A549 (cell line): ENCODE measurements at regions not wholly inside any gene's neighbourhood (a gene's known extent, or its start where the extent isn't known, plus 50 kb on each side); places are given as distances from the start of the nearest gene placed in this dataset.

Source experiments
- ATAC-seq, 2 experiments: fragments of 200-7000 bp in 1 of 2; fragments of >200 bp in 1 of 2; cut with Nextera tagmentation in 1 of 2; cut with Tn5 transposase in 1 of 2; 3 replicates each; pipeline versions ENCODE4 v1.8.0 to v1.9.1; 2018 to 2020; ENCODE audit warnings: mild to moderate bottlenecking in 1 of 2, moderate library complexity in 1 of 2
- CTCF ChIA-PET: fragments of 300-600 bp; sonication (Branson Sonifier 250); formaldehyde crosslinking; extraction: SDS; loops from one replicate; lab custom pipeline; 2021; ENCODE audit warnings: antibody characterized with exemption, inconsistent platforms; lab: Yijun Ruan, JAX
- POLR2A ChIA-PET: fragments of 350-600 bp; formaldehyde crosslinking; extraction: SDS; loops from one replicate; lab custom pipeline; 2021; ENCODE audit warnings: antibody characterized with exemption, inconsistent platforms; lab: Yijun Ruan, JAX
- DNase-seq, 2 experiments: peaks; one replicate each; pipeline versions ENCODE4 v3.0.0 to v3.0.0-alpha.2; 2011 to 2016; ENCODE audit warnings: low read depth in 1 of 2, low spot score in 1 of 2
- FAIRE-seq: peaks from 2 replicates; lab custom pipeline; 2011; peaks lifted over from hg19 to GRCh38; lab: Jason Lieb, UNC
- H3K27ac ChIP-seq, 2 experiments: fragments of >200 bp; sonication (Bioruptor Twin); formaldehyde crosslinking; 3 replicates each; pipeline ENCODE4 v1.5.1; 2016 to 2017
- H3K4me1 ChIP-seq: fragments of >200 bp; sonication (Bioruptor Twin); formaldehyde crosslinking; 3 replicates; pipeline ENCODE4 v1.6.1; 2016
- H3K4me2 ChIP-seq: fragments of >200 bp; sonication (Bioruptor Twin); formaldehyde crosslinking; 3 replicates; pipeline ENCODE4 v1.6.1; 2016
- H3K4me3 ChIP-seq: fragments of >200 bp; sonication (Bioruptor Twin); formaldehyde crosslinking; 3 replicates; pipeline ENCODE4 v1.5.1; 2016
- H3K9me3 ChIP-seq: fragments of >200 bp; sonication (Bioruptor Twin); formaldehyde crosslinking; 3 replicates; pipeline ENCODE4 v1.6.1; 2016
- BHLHE40 ChIP-seq: IDR thresholded peaks from 2 replicates; pipeline ENCODE4 v1.6.1; 2012; ENCODE audit warnings: low read depth, low read length, inconsistent platforms
- CHD2 ChIP-seq: fragments of 150-350 bp; IDR thresholded peaks from 2 replicates; pipeline ENCODE4 v1.6.1; 2014; ENCODE audit warnings: low read length; ENCODE audit not compliant: partially characterized antibody
- CHD4 ChIP-seq: fragments of 200-600 bp; sonication (generic); IDR thresholded peaks from 2 replicates; pipeline ENCODE4 v1.6.1; 2016; ENCODE audit warnings: antibody characterized with exemption, mild to moderate bottlenecking, borderline replicate concordance
- EHMT2 ChIP-seq: fragments of 200-600 bp; sonication (generic); IDR thresholded peaks from 2 replicates; pipeline ENCODE4 v1.6.1; 2016; ENCODE audit warnings: antibody characterized with exemption, low read depth, mild to moderate bottlenecking, moderate library complexity
- EP300 ChIP-seq, 2 experiments: fragments of >200 bp; sonication (Bioruptor Twin); formaldehyde crosslinking; IDR thresholded peaks; 2 replicates in 1 of 2; 3 replicates in 1 of 2; pipeline ENCODE4 v1.6.1; 2016 to 2017
- ESRRA ChIP-seq: fragments of 150-350 bp; IDR thresholded peaks from 2 replicates; pipeline ENCODE4 v1.6.1; 2014; ENCODE audit warnings: mild to moderate bottlenecking, low read length, borderline replicate concordance
- FOSB ChIP-seq: fragments of 250-450 bp; sonication (Bioruptor Pico); IDR thresholded peaks from 2 replicates; pipeline ENCODE4 v1.5.0; 2020; ENCODE audit warnings: mild to moderate bottlenecking, moderate library complexity
- FOSL2 ChIP-seq, 2 experiments: fragments of 450-650 bp in 1 of 2; fragments of >200 bp in 1 of 2; sonication (Bioruptor Twin) in 1 of 2; formaldehyde crosslinking; IDR thresholded peaks; 2 replicates each; pipeline versions ENCODE4 v1.5.0 to v1.6.1; 2016 to 2020; ENCODE audit warnings: mild to moderate bottlenecking in 1 of 2, moderate library complexity in 1 of 2
- GATA3 ChIP-seq: IDR thresholded peaks from 2 replicates; pipeline ENCODE4 v1.6.1; 2012; ENCODE audit warnings: borderline replicate concordance
- HEYL ChIP-seq: fragments of 250-450 bp; sonication (Bioruptor Pico); IDR thresholded peaks from 2 replicates; pipeline ENCODE4 v1.8.0; 2021; ENCODE audit warnings: mild to moderate bottlenecking, moderate library complexity
- HMGXB4 ChIP-seq: fragments of 250-450 bp; sonication (Bioruptor Pico); IDR thresholded peaks from 2 replicates; pipeline ENCODE4 v1.5.0; 2021; ENCODE audit warnings: mild to moderate bottlenecking, moderate library complexity, borderline replicate concordance
- JUNB ChIP-seq: fragments of >200 bp; sonication (Bioruptor Twin); formaldehyde crosslinking; IDR thresholded peaks from 2 replicates; pipeline ENCODE4 v1.6.1; 2016
- MAFK ChIP-seq: fragments of 450-650 bp; IDR thresholded peaks from 2 replicates; pipeline ENCODE4 v1.6.1; 2014; ENCODE audit not compliant: partially characterized antibody
- RAD21 ChIP-seq, 2 experiments: fragments of >200 bp in 1 of 2; sonication (Bioruptor Twin) in 1 of 2; formaldehyde crosslinking in 1 of 2; IDR thresholded peaks in 1 of 2; conservative IDR thresholded peaks in 1 of 2; 2 replicates in 1 of 2; 3 replicates in 1 of 2; pipeline ENCODE4 v1.6.1; 2012 to 2018; ENCODE audit warnings: inconsistent platforms in 1 of 2
- RFX5 ChIP-seq: fragments of 450-650 bp; IDR thresholded peaks from 2 replicates; pipeline ENCODE4 v1.7.1; 2014; ENCODE audit warnings: antibody characterized with exemption, mild to moderate bottlenecking, moderate library complexity
- TFCP2L1 ChIP-seq: fragments of 250-450 bp; sonication (Bioruptor Pico); IDR thresholded peaks from 2 replicates; pipeline ENCODE4 v1.5.0; 2021; ENCODE audit warnings: mild to moderate bottlenecking
- ZC3H11A ChIP-seq: fragments of 450-650 bp; IDR thresholded peaks from 2 replicates; pipeline ENCODE4 v1.6.1; 2014; ENCODE audit warnings: antibody characterized with exemption, mild to moderate bottlenecking
- ZFP36 ChIP-seq: fragments of 450-650 bp; IDR thresholded peaks from 2 replicates; pipeline ENCODE4 v1.6.1; 2014; ENCODE audit warnings: borderline replicate concordance; ENCODE audit not compliant: partially characterized antibody
- WGBS: methylation state at CpG from one replicate; pipeline ENCODE4 v1.1.6; 2017; ENCODE audit errors: missing lambda C conversion rate; 5-methylcytosine and 5-hydroxymethylcytosine counted together
- TF ChIP-seq, protein P1 (sequence below): fragments of 200-600 bp; sonication (generic); IDR thresholded peaks from 2 replicates; pipeline ENCODE4 v1.6.1; 2016; ENCODE audit warnings: antibody characterized with exemption, mild to moderate bottlenecking, moderate library complexity
- TF ChIP-seq, protein P2 (sequence below): fragments of 150-350 bp; IDR thresholded peaks from 2 replicates; pipeline ENCODE4 v1.6.1; 2014; ENCODE audit warnings: low read depth, mild to moderate bottlenecking, low read length
- TF ChIP-seq, protein P3 (sequence below): fragments of 450-650 bp; IDR thresholded peaks from 2 replicates; pipeline ENCODE4 v1.6.1; 2014; ENCODE audit warnings: antibody characterized with exemption

GRCh38 chr10:129394518-129395328 is 72.3 kb upstream of the MGMT start:
- no peak for ATAC-seq
- 31% methylated on average over 24 of the region's 25 CpGs for WGBS
- CTCF ChIA-PET: interaction anchor here (0.6 kb wide), 1 partner anchor 387 kb away, joined by 4 read pairs; no protein-coding TSS in a partner anchor

DNA sequence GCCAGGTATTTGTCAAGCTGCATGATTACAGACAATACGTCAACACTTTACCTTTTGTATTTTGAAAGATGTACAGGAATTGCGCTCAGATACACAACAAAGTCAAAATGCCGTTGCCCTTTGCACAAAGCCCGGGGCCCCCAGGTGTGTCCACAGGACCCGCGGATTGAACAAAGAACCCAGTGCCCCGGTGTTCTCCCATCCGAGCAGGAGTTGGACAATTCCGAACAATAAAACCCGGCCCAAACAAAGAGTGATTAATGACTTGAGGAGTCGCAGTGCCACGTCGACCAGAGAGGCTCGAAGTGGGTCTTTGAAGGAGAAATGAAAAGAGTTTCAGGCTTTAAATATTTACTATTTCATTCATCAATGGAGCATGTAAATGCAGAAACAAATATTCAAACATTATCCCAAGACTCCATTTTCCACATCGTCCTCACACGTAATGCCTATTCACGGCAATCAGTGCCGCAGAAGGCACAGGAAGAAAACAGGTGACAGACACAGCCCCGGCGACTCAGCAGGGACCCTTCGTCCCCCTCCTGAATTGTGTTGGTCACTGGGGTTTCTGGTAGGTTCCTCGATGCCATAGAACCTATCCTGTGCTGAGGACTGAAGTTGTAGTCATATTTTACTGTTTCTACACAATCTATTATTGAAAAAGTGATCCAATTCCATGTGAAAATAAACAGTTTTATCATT is 70.9 kb upstream of the MGMT start:
- no peak for ATAC-seq
- no peak for DNase-seq
- Histone ChIP-seq H3K4me2 (no peak overlapping the region), H3K4me3 (no peak overlapping the region), H3K4me1 (no peaks in the 10 kb centered on the region), H3K9me3 (no peaks in the 10 kb centered on the region), H3K27ac (no peak overlapping the region)
- no peak for TF ChIP-seq CHD2
- TF ChIP-seq, protein P1, sequence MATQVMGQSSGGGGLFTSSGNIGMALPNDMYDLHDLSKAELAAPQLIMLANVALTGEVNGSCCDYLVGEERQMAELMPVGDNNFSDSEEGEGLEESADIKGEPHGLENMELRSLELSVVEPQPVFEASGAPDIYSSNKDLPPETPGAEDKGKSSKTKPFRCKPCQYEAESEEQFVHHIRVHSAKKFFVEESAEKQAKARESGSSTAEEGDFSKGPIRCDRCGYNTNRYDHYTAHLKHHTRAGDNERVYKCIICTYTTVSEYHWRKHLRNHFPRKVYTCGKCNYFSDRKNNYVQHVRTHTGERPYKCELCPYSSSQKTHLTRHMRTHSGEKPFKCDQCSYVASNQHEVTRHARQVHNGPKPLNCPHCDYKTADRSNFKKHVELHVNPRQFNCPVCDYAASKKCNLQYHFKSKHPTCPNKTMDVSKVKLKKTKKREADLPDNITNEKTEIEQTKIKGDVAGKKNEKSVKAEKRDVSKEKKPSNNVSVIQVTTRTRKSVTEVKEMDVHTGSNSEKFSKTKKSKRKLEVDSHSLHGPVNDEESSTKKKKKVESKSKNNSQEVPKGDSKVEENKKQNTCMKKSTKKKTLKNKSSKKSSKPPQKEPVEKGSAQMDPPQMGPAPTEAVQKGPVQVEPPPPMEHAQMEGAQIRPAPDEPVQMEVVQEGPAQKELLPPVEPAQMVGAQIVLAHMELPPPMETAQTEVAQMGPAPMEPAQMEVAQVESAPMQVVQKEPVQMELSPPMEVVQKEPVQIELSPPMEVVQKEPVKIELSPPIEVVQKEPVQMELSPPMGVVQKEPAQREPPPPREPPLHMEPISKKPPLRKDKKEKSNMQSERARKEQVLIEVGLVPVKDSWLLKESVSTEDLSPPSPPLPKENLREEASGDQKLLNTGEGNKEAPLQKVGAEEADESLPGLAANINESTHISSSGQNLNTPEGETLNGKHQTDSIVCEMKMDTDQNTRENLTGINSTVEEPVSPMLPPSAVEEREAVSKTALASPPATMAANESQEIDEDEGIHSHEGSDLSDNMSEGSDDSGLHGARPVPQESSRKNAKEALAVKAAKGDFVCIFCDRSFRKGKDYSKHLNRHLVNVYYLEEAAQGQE: no peak
- no peak for TF ChIP-seq MAFK
- TF ChIP-seq EHMT2: no peak
- TF ChIP-seq ZC3H11A: no peak
- TF ChIP-seq, protein P2, sequence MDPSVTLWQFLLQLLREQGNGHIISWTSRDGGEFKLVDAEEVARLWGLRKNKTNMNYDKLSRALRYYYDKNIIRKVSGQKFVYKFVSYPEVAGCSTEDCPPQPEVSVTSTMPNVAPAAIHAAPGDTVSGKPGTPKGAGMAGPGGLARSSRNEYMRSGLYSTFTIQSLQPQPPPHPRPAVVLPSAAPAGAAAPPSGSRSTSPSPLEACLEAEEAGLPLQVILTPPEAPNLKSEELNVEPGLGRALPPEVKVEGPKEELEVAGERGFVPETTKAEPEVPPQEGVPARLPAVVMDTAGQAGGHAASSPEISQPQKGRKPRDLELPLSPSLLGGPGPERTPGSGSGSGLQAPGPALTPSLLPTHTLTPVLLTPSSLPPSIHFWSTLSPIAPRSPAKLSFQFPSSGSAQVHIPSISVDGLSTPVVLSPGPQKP: no peak
- TF ChIP-seq FOSB (CRISPR knock-in tag): no peak
- TF ChIP-seq GATA3: no peak
- TF ChIP-seq RFX5: no peak
- TF ChIP-seq EP300 (IDR thresholded peaks at IDR 0.05): no peak
- TF ChIP-seq, protein P3, sequence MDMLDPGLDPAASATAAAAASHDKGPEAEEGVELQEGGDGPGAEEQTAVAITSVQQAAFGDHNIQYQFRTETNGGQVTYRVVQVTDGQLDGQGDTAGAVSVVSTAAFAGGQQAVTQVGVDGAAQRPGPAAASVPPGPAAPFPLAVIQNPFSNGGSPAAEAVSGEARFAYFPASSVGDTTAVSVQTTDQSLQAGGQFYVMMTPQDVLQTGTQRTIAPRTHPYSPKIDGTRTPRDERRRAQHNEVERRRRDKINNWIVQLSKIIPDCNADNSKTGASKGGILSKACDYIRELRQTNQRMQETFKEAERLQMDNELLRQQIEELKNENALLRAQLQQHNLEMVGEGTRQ: no peak
- TF ChIP-seq RAD21 (conservative IDR thresholded peaks at IDR 0.05 in 1 of 2, IDR thresholded peaks at IDR 0.05 in 1 of 2): no peak
- TF ChIP-seq TFCP2L1 (CRISPR knock-in tag): no peak
- POLR2A ChIA-PET: no interaction called here
- CTCF ChIA-PET: no interaction called here
- 26% methylated on average over 22 of the region's 22 CpGs for WGBS
- no peak for FAIRE-seq

More at GRCh38 chr10:129394518-129395328, 72.3 kb upstream of the MGMT start:
- TF ChIP-seq ZFP36 (no peak), ESRRA (no peak), BHLHE40 (no peak), CHD4 (no peak), HMGXB4 (no peak), HEYL (CRISPR knock-in tag) (no peak), FOSL2 (IDR thresholded peaks at IDR 0.05) (no peak), FOSL2 (CRISPR knock-in tag; IDR thresholded peaks at IDR 0.05) (no peak), JUNB (no peak)
- TF ChIP-seq, all 56 proteins: peak for 0
- Histone ChIP-seq H3K27ac (no peak overlapping the region), H3K4me3 (no peak overlapping the region), H3K9me3 (no peaks in the 10 kb centered on the region), H3K4me1 (no peaks in the 10 kb centered on the region), H3K4me2 (no peak overlapping the region)
- POLR2A ChIA-PET: no interaction called here
- FAIRE-seq (no peak), DNase-seq (no peak)
